ENCODE measurements at regions not wholly inside any gene's neighbourhood (a gene's known extent, or its start where the extent isn't known, plus 50 kb on each side); places are given as distances from the start of the nearest gene placed in this dataset.

DNA sequence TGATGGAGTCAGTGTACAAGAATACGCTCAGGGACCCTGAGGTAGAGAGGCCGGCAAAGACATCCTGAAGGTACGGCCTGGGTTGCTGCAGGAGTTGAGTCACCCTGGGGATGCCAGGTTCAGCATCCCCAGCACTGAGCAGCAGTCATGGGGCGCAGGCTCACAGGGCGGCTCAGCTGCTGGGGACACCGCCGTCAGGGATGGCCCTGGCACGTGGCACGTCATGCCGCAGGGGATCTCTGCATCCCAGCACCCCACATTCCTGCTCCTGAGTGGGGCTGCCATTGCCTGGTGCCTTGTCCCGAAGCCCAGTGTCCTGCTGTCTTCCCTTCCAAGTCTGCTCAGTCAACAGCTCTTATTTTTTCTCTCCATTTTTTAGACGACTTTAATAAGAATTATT lies 168.7 kb upstream of the NTM start:
- no peak overlapping the region for H4K91ac ChIP-seq (ENCODE audit: low read depth, low read length)
- no peak for DNase-seq
- H3K27ac ChIP-seq (ENCODE audit: low read depth, low read length): no peak overlapping the region
- H3K9ac ChIP-seq (ENCODE audit: low read length): no peak overlapping the region
- H3K79me2 ChIP-seq (ENCODE audit: control insufficient read depth, insufficient read depth, low read length, poor library complexity): no peaks in the 10 kb centered on the region
- no peak overlapping the region for H3K4ac ChIP-seq (ENCODE audit: low read depth, low read length)
- no peaks in the 10 kb centered on the region for H3K27me3 ChIP-seq (ENCODE audit: insufficient read depth, low read length)
- no peak overlapping the region for H2AFZ ChIP-seq (ENCODE audit: insufficient read depth, low read length, poor library complexity)
- no peaks in the 10 kb centered on the region for H3K36me3 ChIP-seq (ENCODE audit: control insufficient read depth in 1 of 2, insufficient read depth in 2 of 2, low read length in 2 of 2)
- H2BK5ac ChIP-seq (ENCODE audit: low read depth, low read length, poor library complexity): no peak overlapping the region
- no peak overlapping the region for H4K12ac ChIP-seq (ENCODE audit: low read depth, low read length)
- no peak overlapping the region for H3K14ac ChIP-seq (ENCODE audit: low read length)
- no peak overlapping the region for H3K4me3 ChIP-seq (ENCODE audit: low read depth, low read length)
- H3K18ac ChIP-seq (ENCODE audit: low read length): no peak overlapping the region
- no peak overlapping the region for H3K23ac ChIP-seq (ENCODE audit: low read length)
- no peak overlapping the region for H2AK5ac ChIP-seq (ENCODE audit: low read length)
- no CpG with 5 or more reads among the region's 12 CpGs for WGBS (ENCODE audit: extremely low coverage, insufficient coverage, insufficient read length)
- H3K9me3 ChIP-seq (ENCODE audit: insufficient read depth, low read depth, low read length): no peaks in the 10 kb centered on the region
- H3K4me1 ChIP-seq (ENCODE audit: control insufficient read depth in 1 of 2, insufficient read depth in 2 of 2, low read length in 2 of 2): peaks cover 6 to 7% of the 10 kb centered on the region in 2 experiments
- no peak overlapping the region for H2BK12ac ChIP-seq (ENCODE audit: low read length)
- H2BK120ac ChIP-seq (ENCODE audit: insufficient read depth, low read length, poor library complexity): no peak overlapping the region
- H3K79me1 ChIP-seq (ENCODE audit: low read length): no peaks in the 10 kb centered on the region
- no peak overlapping the region for H3K4me2 ChIP-seq (ENCODE audit: low read length)
- no peak overlapping the region for H4K8ac ChIP-seq (ENCODE audit: low read depth, low read length)

DNA sequence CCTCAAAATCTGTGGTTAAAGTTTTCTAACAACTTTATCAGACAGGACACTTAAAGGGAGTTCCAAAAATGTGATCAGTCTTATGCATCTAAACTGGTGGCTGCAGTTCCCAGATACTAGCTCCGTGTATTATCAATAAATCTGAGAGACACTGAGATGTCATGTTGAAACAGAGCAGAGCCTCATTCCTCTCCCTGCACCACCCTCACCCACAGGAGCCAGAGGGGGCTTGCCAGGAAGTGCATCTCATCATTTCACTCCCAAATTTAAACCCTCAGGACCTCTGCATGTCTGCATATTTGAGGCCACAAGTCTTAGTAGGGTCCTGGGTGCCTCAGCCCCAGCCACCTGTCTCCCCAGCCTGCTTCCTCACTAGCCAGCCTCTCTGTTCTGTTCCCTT lies 167.4 kb upstream of the NTM start:
- H3K4me1 ChIP-seq (ENCODE audit: control insufficient read depth in 1 of 2, insufficient read depth in 2 of 2, low read length in 2 of 2): peaks cover 6 to 7% of the 10 kb centered on the region in 2 experiments
- no peak overlapping the region for H3K9ac ChIP-seq (ENCODE audit: low read length)
- no peak overlapping the region for H3K18ac ChIP-seq (ENCODE audit: low read length)
- no peak overlapping the region for H3K14ac ChIP-seq (ENCODE audit: low read length)
- no peak overlapping the region for H3K23ac ChIP-seq (ENCODE audit: low read length)
- DNase-seq: no peak
- H4K91ac ChIP-seq (ENCODE audit: low read depth, low read length): no peak overlapping the region
- no peak overlapping the region for H4K12ac ChIP-seq (ENCODE audit: low read depth, low read length)
- no peaks in the 10 kb centered on the region for H3K9me3 ChIP-seq (ENCODE audit: insufficient read depth, low read depth, low read length)
- no peak overlapping the region for H3K4me3 ChIP-seq (ENCODE audit: low read depth, low read length)
- WGBS (ENCODE audit: extremely low coverage, insufficient coverage, insufficient read length): no CpG with 5 or more reads among the region's 1 CpG
- no peak overlapping the region for H3K4me2 ChIP-seq (ENCODE audit: low read length)
- no peaks in the 10 kb centered on the region for H3K79me1 ChIP-seq (ENCODE audit: low read length)
- H3K36me3 ChIP-seq (ENCODE audit: control insufficient read depth in 1 of 2, insufficient read depth in 2 of 2, low read length in 2 of 2): no peaks in the 10 kb centered on the region
- H2BK120ac ChIP-seq (ENCODE audit: insufficient read depth, low read length, poor library complexity): no peak overlapping the region
- no peak overlapping the region for H2BK5ac ChIP-seq (ENCODE audit: low read depth, low read length, poor library complexity)
- H2BK12ac ChIP-seq (ENCODE audit: low read length): no peak overlapping the region
- no peaks in the 10 kb centered on the region for H3K79me2 ChIP-seq (ENCODE audit: control insufficient read depth, insufficient read depth, low read length, poor library complexity)
- no peak overlapping the region for H2AFZ ChIP-seq (ENCODE audit: insufficient read depth, low read length, poor library complexity)
- H2AK5ac ChIP-seq (ENCODE audit: low read length): no peak overlapping the region
- H3K27me3 ChIP-seq (ENCODE audit: insufficient read depth, low read length): no peaks in the 10 kb centered on the region
- H3K27ac ChIP-seq (ENCODE audit: low read depth, low read length): no peak overlapping the region
- H4K8ac ChIP-seq (ENCODE audit: low read depth, low read length): no peak overlapping the region
- no peak overlapping the region for H3K4ac ChIP-seq (ENCODE audit: low read depth, low read length)

DNA sequence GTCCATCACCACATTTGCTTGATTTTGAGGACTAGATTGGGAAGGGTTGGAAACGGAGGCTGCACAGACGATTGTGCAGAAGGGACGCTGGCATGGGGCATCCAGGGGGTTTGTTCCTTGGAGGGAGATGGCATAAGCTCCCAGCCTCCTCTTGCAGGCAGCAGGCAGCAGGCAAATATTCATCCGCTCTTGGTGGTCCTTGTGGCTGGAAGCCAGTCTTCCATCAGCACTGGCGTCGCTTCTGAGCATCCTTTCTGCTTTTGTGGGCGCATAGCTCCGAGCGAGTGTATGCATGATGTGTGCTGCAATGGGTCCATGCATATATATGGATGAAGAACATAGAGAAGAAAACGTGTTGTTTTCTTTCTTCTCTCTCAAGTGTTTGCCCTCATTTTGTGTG lies 166.1 kb upstream of the NTM start:
- no peak overlapping the region for H4K12ac ChIP-seq (ENCODE audit: low read depth, low read length)
- H3K14ac ChIP-seq (ENCODE audit: low read length): no peak overlapping the region
- no peak overlapping the region for H3K27ac ChIP-seq (ENCODE audit: low read depth, low read length)
- no peak overlapping the region for H3K18ac ChIP-seq (ENCODE audit: low read length)
- H3K4me2 ChIP-seq (ENCODE audit: low read length): no peak overlapping the region
- no peak overlapping the region for H3K4me3 ChIP-seq (ENCODE audit: low read depth, low read length)
- no peak overlapping the region for H2BK5ac ChIP-seq (ENCODE audit: low read depth, low read length, poor library complexity)
- H3K36me3 ChIP-seq (ENCODE audit: control insufficient read depth in 1 of 2, insufficient read depth in 2 of 2, low read length in 2 of 2): no peaks in the 10 kb centered on the region
- no peak overlapping the region for H2BK120ac ChIP-seq (ENCODE audit: insufficient read depth, low read length, poor library complexity)
- H2BK12ac ChIP-seq (ENCODE audit: low read length): no peak overlapping the region
- WGBS (ENCODE audit: extremely low coverage, insufficient coverage, insufficient read length): no CpG with 5 or more reads among the region's 10 CpGs
- H2AFZ ChIP-seq (ENCODE audit: insufficient read depth, low read length, poor library complexity): no peak overlapping the region
- H3K9ac ChIP-seq (ENCODE audit: low read length): no peak overlapping the region
- no peaks in the 10 kb centered on the region for H3K79me1 ChIP-seq (ENCODE audit: low read length)
- no peak overlapping the region for H3K4ac ChIP-seq (ENCODE audit: low read depth, low read length)
- no peak for DNase-seq
- peaks cover 6 to 7% of the 10 kb centered on the region in 2 experiments for H3K4me1 ChIP-seq (ENCODE audit: control insufficient read depth in 1 of 2, insufficient read depth in 2 of 2, low read length in 2 of 2)
- H3K23ac ChIP-seq (ENCODE audit: low read length): no peak overlapping the region
- H3K27me3 ChIP-seq (ENCODE audit: insufficient read depth, low read length): no peaks in the 10 kb centered on the region
- H3K9me3 ChIP-seq (ENCODE audit: insufficient read depth, low read depth, low read length): no peaks in the 10 kb centered on the region
- no peak overlapping the region for H4K8ac ChIP-seq (ENCODE audit: low read depth, low read length)
- no peaks in the 10 kb centered on the region for H3K79me2 ChIP-seq (ENCODE audit: control insufficient read depth, insufficient read depth, low read length, poor library complexity)
- H4K91ac ChIP-seq (ENCODE audit: low read depth, low read length): no peak overlapping the region
- H2AK5ac ChIP-seq (ENCODE audit: low read length): no peak overlapping the region

DNA sequence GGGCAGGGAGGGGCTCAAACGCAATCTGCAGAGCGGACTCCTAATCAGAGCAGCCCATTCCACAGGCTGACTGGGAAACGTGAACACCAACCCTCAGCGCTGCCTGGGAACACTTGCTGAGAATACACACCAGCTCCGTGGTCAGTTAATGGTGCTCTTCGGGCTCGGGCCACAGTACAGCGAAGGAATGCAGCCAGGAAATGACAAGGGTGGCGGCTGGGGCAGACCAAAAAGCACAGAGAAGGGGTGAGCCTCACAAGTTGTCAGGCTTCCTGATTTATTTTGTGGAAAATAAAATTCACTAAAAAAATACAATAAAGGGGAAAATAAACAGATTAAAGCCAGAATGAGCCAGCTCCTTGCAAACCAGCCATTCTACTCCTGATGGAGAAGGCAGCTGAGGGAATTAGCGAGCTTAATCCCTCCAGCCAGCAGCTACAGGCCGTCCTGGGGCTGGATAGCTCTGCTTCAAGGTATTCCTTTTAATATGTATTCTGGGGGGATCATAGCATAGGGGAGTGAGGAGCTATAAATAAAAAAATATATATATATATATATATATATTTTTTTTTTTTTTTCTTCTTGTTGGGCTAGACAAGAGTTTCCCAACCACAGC lies 165.5 kb upstream of the NTM start:
- no peak overlapping the region for H3K4me3 ChIP-seq (ENCODE audit: low read depth, low read length)
- no peak overlapping the region for H2AFZ ChIP-seq (ENCODE audit: insufficient read depth, low read length, poor library complexity)
- H3K79me2 ChIP-seq (ENCODE audit: control insufficient read depth, insufficient read depth, low read length, poor library complexity): no peaks in the 10 kb centered on the region
- no peak overlapping the region for H3K18ac ChIP-seq (ENCODE audit: low read length)
- no CpG with 5 or more reads among the region's 11 CpGs for WGBS (ENCODE audit: extremely low coverage, insufficient coverage, insufficient read length)
- H3K23ac ChIP-seq (ENCODE audit: low read length): no peak overlapping the region
- no peaks in the 10 kb centered on the region for H3K36me3 ChIP-seq (ENCODE audit: control insufficient read depth in 1 of 2, insufficient read depth in 2 of 2, low read length in 2 of 2)
- no peaks in the 10 kb centered on the region for H3K79me1 ChIP-seq (ENCODE audit: low read length)
- no peaks in the 10 kb centered on the region for H3K27me3 ChIP-seq (ENCODE audit: insufficient read depth, low read length)
- no peak overlapping the region for H2BK12ac ChIP-seq (ENCODE audit: low read length)
- no peak for DNase-seq
- H4K8ac ChIP-seq (ENCODE audit: low read depth, low read length): no peak overlapping the region
- no peak overlapping the region for H3K9ac ChIP-seq (ENCODE audit: low read length)
- no peak overlapping the region for H3K27ac ChIP-seq (ENCODE audit: low read depth, low read length)
- no peak overlapping the region for H3K14ac ChIP-seq (ENCODE audit: low read length)
- peaks cover 6 to 7% of the 10 kb centered on the region in 2 experiments for H3K4me1 ChIP-seq (ENCODE audit: control insufficient read depth in 1 of 2, insufficient read depth in 2 of 2, low read length in 2 of 2)
- no peak overlapping the region for H3K4ac ChIP-seq (ENCODE audit: low read depth, low read length)
- H4K91ac ChIP-seq (ENCODE audit: low read depth, low read length): no peak overlapping the region
- H2AK5ac ChIP-seq (ENCODE audit: low read length): no peak overlapping the region
- H4K12ac ChIP-seq (ENCODE audit: low read depth, low read length): no peak overlapping the region
- H3K9me3 ChIP-seq (ENCODE audit: insufficient read depth, low read depth, low read length): no peaks in the 10 kb centered on the region
- H2BK120ac ChIP-seq (ENCODE audit: insufficient read depth, low read length, poor library complexity): no peak overlapping the region
- no peak overlapping the region for H3K4me2 ChIP-seq (ENCODE audit: low read length)
- no peak overlapping the region for H2BK5ac ChIP-seq (ENCODE audit: low read depth, low read length, poor library complexity)
